ENCODE measurements at regions not wholly inside any gene's neighbourhood (a gene's known extent, or its start where the extent isn't known, plus 50 kb on each side); places are given as distances from the start of the nearest gene placed in this dataset.

- intact Hi-C loops (cut with DNase I), result loop anchor here (10.0 kb wide), 1 partner anchor 60 kb away; no protein-coding TSS in a partner anchor
- no peaks in the 10 kb centered on the region for H3K36me3 ChIP-seq
- H3K4me3 ChIP-seq, result no peak overlapping the region
- H3K27ac ChIP-seq, result no peak overlapping the region
- H3K27me3 ChIP-seq, result no peaks in the 10 kb centered on the region
- no peak for TF ChIP-seq CTCF (IDR thresholded peaks at IDR 0.05)
- no peaks in the 10 kb centered on the region for H3K9me3 ChIP-seq
- H3K4me1 ChIP-seq, result no peaks in the 10 kb centered on the region
- no peak for DNase-seq (ENCODE audit: low spot score in 2 of 2)
Measured at GRCh38 chr18:1994471-1994870, 576.8 kb downstream of the METTL4 start.

GRCh38 chr18:1995041-1995612 lies 576.2 kb downstream of the METTL4 start:
- Histone ChIP-seq H3K27ac (no peak overlapping the region), H3K4me3 (no peak overlapping the region), H3K27me3 (no peaks in the 10 kb centered on the region), H3K9me3 (no peaks in the 10 kb centered on the region), H3K4me1 (no peaks in the 10 kb centered on the region), H3K36me3 (no peaks in the 10 kb centered on the region)
- no peak for TF ChIP-seq CTCF (IDR thresholded peaks at IDR 0.05)
- DNase-seq (ENCODE audit: low spot score in 2 of 2), result no peak
- intact Hi-C loops (cut with DNase I), result loop anchor here (10.0 kb wide), 1 partner anchor 60 kb away; no protein-coding TSS in a partner anchor

GRCh38 chr18:1998121-1998520 lies 573.2 kb downstream of the METTL4 start:
- Histone ChIP-seq H3K27ac (no peak overlapping the region), H3K9me3 (no peaks in the 10 kb centered on the region), H3K36me3 (no peaks in the 10 kb centered on the region), H3K27me3 (no peaks in the 10 kb centered on the region), H3K4me3 (no peak overlapping the region), H3K4me1 (no peaks in the 10 kb centered on the region)
- TF ChIP-seq CTCF (IDR thresholded peaks at IDR 0.05), result no peak
- intact Hi-C loops (cut with DNase I), result loop anchor here (10.0 kb wide), 1 partner anchor 63 kb away; no protein-coding TSS in a partner anchor
- DNase-seq (ENCODE audit: low spot score in 2 of 2), result no peak

- TF ChIP-seq CTCF (IDR thresholded peaks at IDR 0.05), result no peak
- Histone ChIP-seq H3K36me3 (no peaks in the 10 kb centered on the region), H3K9me3 (no peaks in the 10 kb centered on the region), H3K4me1 (no peaks in the 10 kb centered on the region), H3K27ac (no peak overlapping the region), H3K4me3 (no peak overlapping the region), H3K27me3 (no peaks in the 10 kb centered on the region)
- DNase-seq (ENCODE audit: low spot score in 2 of 2), result no peak
- intact Hi-C loops (cut with DNase I), result loop anchor here (10.0 kb wide), 1 partner anchor 65 kb away; no protein-coding TSS in a partner anchor
Measured at GRCh38 chr18:1999387-1999786, 571.9 kb downstream of the METTL4 start.

GRCh38 chr18:2002151-2002550 lies 569.2 kb downstream of the METTL4 start:
- no peak for DNase-seq (ENCODE audit: low spot score in 2 of 2)
- Histone ChIP-seq H3K9me3 (no peaks in the 10 kb centered on the region), H3K27ac (no peak overlapping the region), H3K4me1 (no peaks in the 10 kb centered on the region), H3K27me3 (no peaks in the 10 kb centered on the region), H3K4me3 (no peak overlapping the region), H3K36me3 (no peaks in the 10 kb centered on the region)
- no peak for TF ChIP-seq CTCF (IDR thresholded peaks at IDR 0.05)
- intact Hi-C loops (cut with DNase I), result no loop called here

GRCh38 chr18:2002604-2003003 lies 568.7 kb downstream of the METTL4 start:
- no peak for TF ChIP-seq CTCF (IDR thresholded peaks at IDR 0.05)
- no peaks in the 10 kb centered on the region for H3K36me3 ChIP-seq
- H3K4me1 ChIP-seq, result no peaks in the 10 kb centered on the region
- intact Hi-C loops (cut with DNase I), result no loop called here
- no peak overlapping the region for H3K27ac ChIP-seq
- no peak for DNase-seq (ENCODE audit: low spot score in 2 of 2)
- no peaks in the 10 kb centered on the region for H3K27me3 ChIP-seq
- H3K9me3 ChIP-seq, result no peaks in the 10 kb centered on the region
- H3K4me3 ChIP-seq, result no peak overlapping the region

Measured in ascending aorta (tissue), 2 donors.